ENCODE measurements at regions not wholly inside any gene's neighbourhood (a gene's known extent, or its start where the extent isn't known, plus 50 kb on each side); places are given as distances from the start of the nearest gene placed in this dataset.

- no peak for TF ChIP-seq ZNF211 (tag by site-specific recombination; IDR thresholded peaks at IDR 0.05; ENCODE audit: low read depth)
- TF ChIP-seq ZNF585B (tag by site-specific recombination; IDR thresholded peaks at IDR 0.05), result no peak
Measured at GRCh38 chr12:38409511-38409910, 92.9 kb downstream of the ALG10B start (continued).

- CTCF ChIA-PET, result interaction anchor here (0.6 kb wide), 1 partner anchor 230 kb away, joined by 3 read pairs; no protein-coding TSS in a partner anchor
- H3K9me3 ChIP-seq (ENCODE audit: control insufficient read depth, insufficient read depth, low read depth, low read length), result no peaks in the 10 kb centered on the region
- no peak overlapping the region for H3K27ac ChIP-seq (ENCODE audit: extremely low read depth, low read depth, low read length)
- POLR2A ChIA-PET, result no interaction called here
- H3K4me3 ChIP-seq (ENCODE audit: low read depth, low read length), result no peak overlapping the region
- no peaks in the 10 kb centered on the region for H3K36me3 ChIP-seq (ENCODE audit: control insufficient read depth in 2 of 2, insufficient read depth in 1 of 2, low read length in 2 of 2)
- no peak for TF ChIP-seq ZNF112 (tag by site-specific recombination; IDR thresholded peaks at IDR 0.05)
- no peak for TF ChIP-seq HOXA7 (CRISPR knock-in tag; IDR thresholded peaks at IDR 0.05; ENCODE audit: borderline replicate concordance)
- TF ChIP-seq ZBTB48 (tag by site-specific recombination; IDR thresholded peaks at IDR 0.05), result no peak
- TF ChIP-seq ZNF184 (tag by site-specific recombination; IDR thresholded peaks at IDR 0.05), result no peak
- TF ChIP-seq PBX3 (CRISPR knock-in tag; IDR thresholded peaks at IDR 0.05), result no peak
- no peaks in the 10 kb centered on the region for H3K4me1 ChIP-seq (ENCODE audit: control insufficient read depth, insufficient read depth, low read length)
Measured at GRCh38 chr12:38411426-38411825, 94.9 kb downstream of the ALG10B start.

GRCh38 chr12:38411946-38412345 is 95.4 kb downstream of the ALG10B start:
- H3K4me1 ChIP-seq (ENCODE audit: control insufficient read depth, insufficient read depth, low read length), result no peaks in the 10 kb centered on the region
- ChIA-PET CTCF (interaction anchor here (0.6 kb wide), 1 partner anchor 230 kb away, joined by 3 read pairs; no protein-coding TSS in a partner anchor), POLR2A (no interaction called here)
- no peak overlapping the region for H3K4me3 ChIP-seq (ENCODE audit: low read depth, low read length)
- no peaks in the 10 kb centered on the region for H3K9me3 ChIP-seq (ENCODE audit: control insufficient read depth, insufficient read depth, low read depth, low read length)
- H3K36me3 ChIP-seq (ENCODE audit: control insufficient read depth in 2 of 2, insufficient read depth in 1 of 2, low read length in 2 of 2), result no peaks in the 10 kb centered on the region
- H3K27ac ChIP-seq (ENCODE audit: extremely low read depth, low read depth, low read length), result no peak overlapping the region
- TF ChIP-seq ZNF148 (tag by site-specific recombination; IDR thresholded peaks at IDR 0.05; ENCODE audit: borderline replicate concordance) (no peak), ZNF664 (tag by site-specific recombination; IDR thresholded peaks at IDR 0.05) (no peak), GLI4 (tag by site-specific recombination; IDR thresholded peaks at IDR 0.05) (no peak), ZNF221 (tag by site-specific recombination; IDR thresholded peaks at IDR 0.05; ENCODE audit: borderline replicate concordance) (no peak), SP3 (tag by site-specific recombination; IDR thresholded peaks at IDR 0.05) (no peak), PATZ1 (tag by site-specific recombination; IDR thresholded peaks at IDR 0.05) (no peak), ZNF544 (tag by site-specific recombination; IDR thresholded peaks at IDR 0.05) (no peak)

GRCh38 chr12:38417101-38417500 is 100.5 kb downstream of the ALG10B start:
- Histone ChIP-seq H3K4me3 (ENCODE audit: low read depth, low read length) (no peak overlapping the region), H3K27ac (ENCODE audit: extremely low read depth, low read depth, low read length) (no peak overlapping the region), H3K36me3 (ENCODE audit: control insufficient read depth in 2 of 2, insufficient read depth in 1 of 2, low read length in 2 of 2) (no peaks in the 10 kb centered on the region), H3K9me3 (ENCODE audit: control insufficient read depth, insufficient read depth, low read depth, low read length) (no peaks in the 10 kb centered on the region), H3K4me1 (ENCODE audit: control insufficient read depth, insufficient read depth, low read length) (no peaks in the 10 kb centered on the region)
- ChIA-PET POLR2A (no interaction called here), CTCF (interaction anchor here (1.1 kb wide), 1 partner anchor 72 kb away, joined by 3 read pairs; no protein-coding TSS in a partner anchor)
- TF ChIP-seq GLIS1 (tag by site-specific recombination; IDR thresholded peaks at IDR 0.05), result no peak
- TF ChIP-seq ZNF138 (tag by site-specific recombination; IDR thresholded peaks at IDR 0.05; ENCODE audit: borderline replicate concordance), result no peak
- TF ChIP-seq SALL2 (tag by site-specific recombination; IDR thresholded peaks at IDR 0.05; ENCODE audit: borderline replicate concordance), result no peak
- TF ChIP-seq GLI4 (tag by site-specific recombination; IDR thresholded peaks at IDR 0.05), result no peak
- TF ChIP-seq ZBTB48 (tag by site-specific recombination; IDR thresholded peaks at IDR 0.05), result no peak
- TF ChIP-seq IKZF3 (tag by site-specific recombination; IDR thresholded peaks at IDR 0.05), result no peak
- TF ChIP-seq ZNF274 (IDR thresholded peaks at IDR 0.05; ENCODE audit: low read length), result no peak
- no peak for TF ChIP-seq ZNF274 (tag by site-specific recombination; IDR thresholded peaks at IDR 0.05; ENCODE audit: borderline replicate concordance)
- TF ChIP-seq ZNF280D (tag by site-specific recombination; IDR thresholded peaks at IDR 0.05), result no peak
- TF ChIP-seq ZNF184 (tag by site-specific recombination; IDR thresholded peaks at IDR 0.05), result no peak
- TF ChIP-seq ZBTB8A (tag by site-specific recombination; IDR thresholded peaks at IDR 0.05), result no peak
